Activated T-helper 2 cell treated with anti-CD3 and anti-CD28 coated beads, Interferon-gamma antibody, Interleukin-2, Interleukin-4, amounts not matched to agents 10 μg/mL and 5 μg/mL and 100 μg/mL, durations not matched to agents 14 hours and 24 hours and 36 hours (primary cell): ENCODE measurements at regions not wholly inside any gene's neighbourhood (a gene's known extent, or its start where the extent isn't known, plus 50 kb on each side); places are given as distances from the start of the nearest gene placed in this dataset.

Source experiments
- DNase-seq: peaks from one replicate; pipeline ENCODE4 v3.0.0; 2021; ENCODE audit warnings: low spot score
- H3K27ac Mint-ChIP-seq: one replicate; pipeline ENCODE4 v1.8.0; 2021; ENCODE audit warnings: mixed read lengths
- H3K27me3 Mint-ChIP-seq: one replicate; pipeline ENCODE4 v1.8.0; 2021; ENCODE audit warnings: low read depth, mixed read lengths
- H3K36me3 Mint-ChIP-seq: one replicate; pipeline ENCODE4 v1.8.0; 2021; ENCODE audit warnings: low read depth, mixed read lengths
- H3K4me1 Mint-ChIP-seq: one replicate; pipeline ENCODE4 v1.8.0; 2021; ENCODE audit warnings: low read depth, mixed read lengths
- H3K4me3 Mint-ChIP-seq: one replicate; pipeline ENCODE4 v1.8.0; 2021; ENCODE audit warnings: low read depth, mild to moderate bottlenecking, moderate library complexity, mixed read lengths
- H3K9me3 Mint-ChIP-seq: one replicate; pipeline ENCODE4 v1.8.0; 2021; ENCODE audit warnings: mixed read lengths
- intact Hi-C: fragments of 100-400 bp; cut with micrococcal nuclease; formaldehyde crosslinking; loops from one replicate; pipeline ENCODE4 v1.15.1; 2023

- Mint-ChIP-seq H3K4me1 (no peaks in the 10 kb centered on the region), H3K4me3 (no peak overlapping the region), H3K27me3 (no peaks in the 10 kb centered on the region), H3K36me3 (no peaks in the 10 kb centered on the region), H3K27ac (no peak overlapping the region), H3K9me3 (no peaks in the 10 kb centered on the region)
- DNase-seq = no peak
- intact Hi-C loops = no loop called here
These were observed 471.9 kb upstream of the CELF2 start for GRCh38 chr10:10545771-10546170.

GRCh38 chr10:10551596-10552301, 465.9 kb upstream of the CELF2 start:
- Mint-ChIP-seq H3K4me1 (no peaks in the 10 kb centered on the region), H3K27me3 (no peaks in the 10 kb centered on the region), H3K9me3 (peaks cover 3% of the 10 kb centered on the region), H3K36me3 (no peaks in the 10 kb centered on the region), H3K4me3 (no peak overlapping the region), H3K27ac (no peak overlapping the region)
- DNase-seq = no peak
- intact Hi-C loops = no loop called here

GRCh38 chr10:10552948-10553347, 464.7 kb upstream of the CELF2 start:
- Mint-ChIP-seq H3K36me3 (no peaks in the 10 kb centered on the region), H3K27me3 (no peaks in the 10 kb centered on the region), H3K9me3 (peaks cover 3% of the 10 kb centered on the region), H3K4me3 (no peak overlapping the region), H3K4me1 (no peaks in the 10 kb centered on the region), H3K27ac (no peak overlapping the region)
- DNase-seq = no peak
- intact Hi-C loops = no loop called here

- no peak overlapping the region for H3K27ac Mint-ChIP-seq
- H3K4me3 Mint-ChIP-seq = no peak overlapping the region
- H3K27me3 Mint-ChIP-seq = no peaks in the 10 kb centered on the region
- no peaks in the 10 kb centered on the region for H3K36me3 Mint-ChIP-seq
- intact Hi-C loops = no loop called here
- DNase-seq = no peak
- no peaks in the 10 kb centered on the region for H3K9me3 Mint-ChIP-seq
- no peaks in the 10 kb centered on the region for H3K4me1 Mint-ChIP-seq
These were observed 453.4 kb upstream of the CELF2 start for GRCh38 chr10:10564081-10564794.

- H3K9me3 Mint-ChIP-seq = no peaks in the 10 kb centered on the region
- no peaks in the 10 kb centered on the region for H3K36me3 Mint-ChIP-seq
- H3K4me1 Mint-ChIP-seq = no peaks in the 10 kb centered on the region
- intact Hi-C loops = no loop called here
- H3K27me3 Mint-ChIP-seq = no peaks in the 10 kb centered on the region
- no peak overlapping the region for H3K4me3 Mint-ChIP-seq
- no peak overlapping the region for H3K27ac Mint-ChIP-seq
- DNase-seq = no peak
These were observed 440.7 kb upstream of the CELF2 start for GRCh38 chr10:10576937-10577336.

GRCh38 chr10:10579709-10580108, 438.0 kb upstream of the CELF2 start:
- no peak for DNase-seq
- no peaks in the 10 kb centered on the region for H3K4me1 Mint-ChIP-seq
- intact Hi-C loops = no loop called here
- no peaks in the 10 kb centered on the region for H3K9me3 Mint-ChIP-seq
- H3K27me3 Mint-ChIP-seq = no peaks in the 10 kb centered on the region
- H3K36me3 Mint-ChIP-seq = no peaks in the 10 kb centered on the region
- H3K27ac Mint-ChIP-seq = no peak overlapping the region
- no peak overlapping the region for H3K4me3 Mint-ChIP-seq

- no peaks in the 10 kb centered on the region for H3K9me3 Mint-ChIP-seq
- no peaks in the 10 kb centered on the region for H3K4me1 Mint-ChIP-seq
- no peak for DNase-seq
- no peaks in the 10 kb centered on the region for H3K27me3 Mint-ChIP-seq
- H3K27ac Mint-ChIP-seq = no peak overlapping the region
- no peaks in the 10 kb centered on the region for H3K36me3 Mint-ChIP-seq
- intact Hi-C loops = no loop called here
- no peak overlapping the region for H3K4me3 Mint-ChIP-seq
These were observed 433.5 kb upstream of the CELF2 start for GRCh38 chr10:10584161-10584560.

- H3K27me3 Mint-ChIP-seq = no peaks in the 10 kb centered on the region
- H3K36me3 Mint-ChIP-seq = no peaks in the 10 kb centered on the region
- no peak overlapping the region for H3K27ac Mint-ChIP-seq
- no peak overlapping the region for H3K4me3 Mint-ChIP-seq
- H3K4me1 Mint-ChIP-seq = no peaks in the 10 kb centered on the region
- intact Hi-C loops = no loop called here
- H3K9me3 Mint-ChIP-seq = no peaks in the 10 kb centered on the region
- no peak for DNase-seq
These were observed 429.8 kb upstream of the CELF2 start for GRCh38 chr10:10587744-10588393.

- H3K27me3 Mint-ChIP-seq = no peaks in the 10 kb centered on the region
- H3K4me3 Mint-ChIP-seq = no peak overlapping the region
- intact Hi-C loops = no loop called here
- no peaks in the 10 kb centered on the region for H3K9me3 Mint-ChIP-seq
- DNase-seq = no peak
- no peaks in the 10 kb centered on the region for H3K36me3 Mint-ChIP-seq
- no peaks in the 10 kb centered on the region for H3K4me1 Mint-ChIP-seq
- no peak overlapping the region for H3K27ac Mint-ChIP-seq
These were observed 427.9 kb upstream of the CELF2 start for GRCh38 chr10:10589540-10590303.

GRCh38 chr10:10591715-10592341, 425.8 kb upstream of the CELF2 start:
- DNase-seq = no peak
- H3K4me1 Mint-ChIP-seq = no peaks in the 10 kb centered on the region
- no peak overlapping the region for H3K27ac Mint-ChIP-seq
- no peaks in the 10 kb centered on the region for H3K9me3 Mint-ChIP-seq
- no peak overlapping the region for H3K4me3 Mint-ChIP-seq
- H3K27me3 Mint-ChIP-seq = no peaks in the 10 kb centered on the region
- intact Hi-C loops = no loop called here
- H3K36me3 Mint-ChIP-seq = no peaks in the 10 kb centered on the region

GRCh38 chr10:10596256-10596655, 421.4 kb upstream of the CELF2 start:
- Mint-ChIP-seq H3K27ac (no peak overlapping the region), H3K27me3 (no peaks in the 10 kb centered on the region), H3K36me3 (no peaks in the 10 kb centered on the region), H3K9me3 (no peaks in the 10 kb centered on the region), H3K4me3 (no peak overlapping the region), H3K4me1 (no peaks in the 10 kb centered on the region)
- intact Hi-C loops = no loop called here
- DNase-seq = no peak

GRCh38 chr10:10598297-10598696, 419.4 kb upstream of the CELF2 start:
- Mint-ChIP-seq H3K27me3 (no peaks in the 10 kb centered on the region), H3K27ac (no peak overlapping the region), H3K9me3 (no peaks in the 10 kb centered on the region), H3K4me3 (no peak overlapping the region), H3K4me1 (no peaks in the 10 kb centered on the region), H3K36me3 (no peaks in the 10 kb centered on the region)
- no peak for DNase-seq
- intact Hi-C loops = no loop called here
